PC-3 (cell line): ENCODE measurements at regions not wholly inside any gene's neighbourhood (a gene's known extent, or its start where the extent isn't known, plus 50 kb on each side); places are given as distances from the start of the nearest gene placed in this dataset.

Experiments used
- EZH2 ChIP-seq: fragments of 300-600 bp; sonication (generic); IDR thresholded peaks from one replicate; pipeline ENCODE4 v1.6.1; 2017; ENCODE audit warnings: antibody characterized with exemption, mild to moderate bottlenecking, low read length; ENCODE audit not compliant: unreplicated experiment
- EZH2phosphoT487 ChIP-seq: fragments of 300-600 bp; sonication (generic); IDR thresholded peaks from 2 replicates; pipeline ENCODE4 v1.6.1; 2018; ENCODE audit warnings: mild to moderate bottlenecking, antibody characterized with exemption, low read length, borderline replicate concordance
- TF ChIP-seq, protein P1 (sequence below): fragments of 300-600 bp; sonication (generic); conservative IDR thresholded peaks from 2 replicates; pipeline ENCODE4 v1.5.1; 2017; ENCODE audit warnings: antibody characterized with exemption, low read depth, mild to moderate bottlenecking, low read length

DNA sequence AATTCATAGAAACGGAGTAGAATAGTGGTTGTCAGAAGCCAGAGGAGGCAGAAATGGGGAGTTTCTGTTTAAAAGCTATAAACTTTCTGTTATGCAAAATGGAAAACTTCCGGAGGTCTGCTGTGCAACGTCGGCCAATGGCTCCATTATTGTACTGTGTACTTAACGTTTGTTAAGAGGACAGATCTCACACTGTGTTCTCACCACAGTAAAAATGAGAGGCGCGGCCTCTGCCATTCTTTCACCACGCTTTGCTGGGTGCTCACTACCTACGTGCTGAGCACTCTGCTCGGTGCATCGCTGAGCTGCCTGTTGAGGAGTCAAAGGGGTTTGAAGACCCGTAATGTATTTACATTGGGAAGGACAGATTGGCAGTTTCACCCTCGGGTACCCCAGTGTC lies 218.8 kb upstream of the B3GAT1 start:
- TF ChIP-seq, protein P1, sequence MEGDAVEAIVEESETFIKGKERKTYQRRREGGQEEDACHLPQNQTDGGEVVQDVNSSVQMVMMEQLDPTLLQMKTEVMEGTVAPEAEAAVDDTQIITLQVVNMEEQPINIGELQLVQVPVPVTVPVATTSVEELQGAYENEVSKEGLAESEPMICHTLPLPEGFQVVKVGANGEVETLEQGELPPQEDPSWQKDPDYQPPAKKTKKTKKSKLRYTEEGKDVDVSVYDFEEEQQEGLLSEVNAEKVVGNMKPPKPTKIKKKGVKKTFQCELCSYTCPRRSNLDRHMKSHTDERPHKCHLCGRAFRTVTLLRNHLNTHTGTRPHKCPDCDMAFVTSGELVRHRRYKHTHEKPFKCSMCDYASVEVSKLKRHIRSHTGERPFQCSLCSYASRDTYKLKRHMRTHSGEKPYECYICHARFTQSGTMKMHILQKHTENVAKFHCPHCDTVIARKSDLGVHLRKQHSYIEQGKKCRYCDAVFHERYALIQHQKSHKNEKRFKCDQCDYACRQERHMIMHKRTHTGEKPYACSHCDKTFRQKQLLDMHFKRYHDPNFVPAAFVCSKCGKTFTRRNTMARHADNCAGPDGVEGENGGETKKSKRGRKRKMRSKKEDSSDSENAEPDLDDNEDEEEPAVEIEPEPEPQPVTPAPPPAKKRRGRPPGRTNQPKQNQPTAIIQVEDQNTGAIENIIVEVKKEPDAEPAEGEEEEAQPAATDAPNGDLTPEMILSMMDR, result no peak
- TF ChIP-seq EZH2phosphoT487 (no peak), EZH2 (no peak)
